ENCODE measurements at regions not wholly inside any gene's neighbourhood (a gene's known extent, or its start where the extent isn't known, plus 50 kb on each side); places are given as distances from the start of the nearest gene placed in this dataset.
A peak's percentile ranks its signal among the peaks of the same experiment; 100 is the strongest.

GRCh38 chr20:4484379-4484997, 201.8 kb upstream of the PRNP start:
- H3K9me3 ChIP-seq (ENCODE audit: control insufficient read depth, insufficient read depth, low read depth, low read length) = no peaks in the 10 kb centered on the region
- H3K27ac ChIP-seq (ENCODE audit: insufficient read depth, low read length) = no peak overlapping the region
- no peak for TF ChIP-seq EZH2 (IDR thresholded peaks at IDR 0.05; ENCODE audit: low read length, missing control alignments)
- TF ChIP-seq CTCF (conservative IDR thresholded peaks at IDR 0.05 in 1 of 2, IDR thresholded peaks at IDR 0.05 in 1 of 2; ENCODE audit: low read depth in 1 of 2, low read length in 2 of 2) = no peak
- H3K27me3 ChIP-seq (ENCODE audit: control insufficient read depth, insufficient read depth, low read length) = no peaks in the 10 kb centered on the region
- H4K20me1 ChIP-seq (ENCODE audit: control insufficient read depth, extremely low read depth, insufficient read depth, low read length) = no peaks in the 10 kb centered on the region
- H2AFZ ChIP-seq (ENCODE audit: low read length) = no peak overlapping the region
- no peak for DNase-seq (ENCODE audit: low read depth in 2 of 2)
- H3K9ac ChIP-seq (ENCODE audit: insufficient read depth, low read length) = no peak overlapping the region
- no peak overlapping the region for H3K4me2 ChIP-seq (ENCODE audit: extremely low read depth, insufficient read depth, low read length)
- no peaks in the 10 kb centered on the region for H3K79me2 ChIP-seq (ENCODE audit: control insufficient read depth, insufficient read depth, low read length)
- H3K4me3 ChIP-seq (replicated peaks in 1 of 4; ENCODE audit: control extremely low read depth in 1 of 4, insufficient read depth in 1 of 4, low read depth in 3 of 4, low read length in 4 of 4) = no peak overlapping the region
- no peaks in the 10 kb centered on the region for H3K36me3 ChIP-seq (ENCODE audit: control insufficient read depth, insufficient read depth, low read length)
- H3K4me1 ChIP-seq (ENCODE audit: control insufficient read depth, extremely low read depth, insufficient read depth, low read length) = peaks cover 6% of the 10 kb centered on the region

GRCh38 chr20:4483961-4484360, 202.3 kb upstream of the PRNP start:
- no peak for DNase-seq (ENCODE audit: low read depth in 2 of 2)
- H3K4me3 ChIP-seq (replicated peaks in 1 of 4; ENCODE audit: control extremely low read depth in 1 of 4, insufficient read depth in 1 of 4, low read depth in 3 of 4, low read length in 4 of 4) = no peak overlapping the region
- no peaks in the 10 kb centered on the region for H3K9me3 ChIP-seq (ENCODE audit: control insufficient read depth, insufficient read depth, low read depth, low read length)
- TF ChIP-seq CTCF (conservative IDR thresholded peaks at IDR 0.05 in 1 of 2, IDR thresholded peaks at IDR 0.05 in 1 of 2; ENCODE audit: low read depth in 1 of 2, low read length in 2 of 2) (no peak), EZH2 (IDR thresholded peaks at IDR 0.05; ENCODE audit: low read length, missing control alignments) (no peak)
- H2AFZ ChIP-seq (ENCODE audit: low read length) = no peak overlapping the region
- peaks cover 6% of the 10 kb centered on the region for H3K4me1 ChIP-seq (ENCODE audit: control insufficient read depth, extremely low read depth, insufficient read depth, low read length)
- no peak overlapping the region for H3K9ac ChIP-seq (ENCODE audit: insufficient read depth, low read length)
- no peaks in the 10 kb centered on the region for H3K36me3 ChIP-seq (ENCODE audit: control insufficient read depth, insufficient read depth, low read length)
- no peak overlapping the region for H3K27ac ChIP-seq (ENCODE audit: insufficient read depth, low read length)
- H3K79me2 ChIP-seq (ENCODE audit: control insufficient read depth, insufficient read depth, low read length) = no peaks in the 10 kb centered on the region
- H3K4me2 ChIP-seq (ENCODE audit: extremely low read depth, insufficient read depth, low read length) = no peak overlapping the region
- H3K27me3 ChIP-seq (ENCODE audit: control insufficient read depth, insufficient read depth, low read length) = no peaks in the 10 kb centered on the region
- no peaks in the 10 kb centered on the region for H4K20me1 ChIP-seq (ENCODE audit: control insufficient read depth, extremely low read depth, insufficient read depth, low read length)

- Histone ChIP-seq H4K20me1 (ENCODE audit: control insufficient read depth, extremely low read depth, insufficient read depth, low read length) (no peaks in the 10 kb centered on the region), H3K4me2 (ENCODE audit: extremely low read depth, insufficient read depth, low read length) (no peak overlapping the region), H3K4me3 (replicated peaks in 1 of 4; ENCODE audit: control extremely low read depth in 1 of 4, insufficient read depth in 1 of 4, low read depth in 3 of 4, low read length in 4 of 4) (no peak overlapping the region), H3K36me3 (ENCODE audit: control insufficient read depth, insufficient read depth, low read length) (no peaks in the 10 kb centered on the region), H2AFZ (ENCODE audit: low read length) (no peak overlapping the region), H3K27ac (ENCODE audit: insufficient read depth, low read length) (no peak overlapping the region), H3K79me2 (ENCODE audit: control insufficient read depth, insufficient read depth, low read length) (no peaks in the 10 kb centered on the region), H3K4me1 (ENCODE audit: control insufficient read depth, extremely low read depth, insufficient read depth, low read length) (peaks cover 5% of the 10 kb centered on the region), H3K27me3 (ENCODE audit: control insufficient read depth, insufficient read depth, low read length) (no peaks in the 10 kb centered on the region), H3K9me3 (ENCODE audit: control insufficient read depth, insufficient read depth, low read depth, low read length) (no peaks in the 10 kb centered on the region), H3K9ac (ENCODE audit: insufficient read depth, low read length) (no peak overlapping the region)
- peak; percentile 46 to 82 for DNase-seq (ENCODE audit: low read depth in 2 of 2)
- TF ChIP-seq EZH2 (IDR thresholded peaks at IDR 0.05; ENCODE audit: low read length, missing control alignments) = no peak
Measured at GRCh38 chr20:4483486-4483885, 202.8 kb upstream of the PRNP start.

Measured in fibroblast of lung (primary cell).